MG63 (cell line): ENCODE measurements at regions not wholly inside any gene's neighbourhood (a gene's known extent, or its start where the extent isn't known, plus 50 kb on each side); places are given as distances from the start of the nearest gene placed in this dataset.
"Not testable (repeated sequence)": the region's sequence is repeated elsewhere in the genome, so short reads cannot be mapped to it uniquely, and the experiment has no call there.

ENCODE experiments used
- DNase-seq: peaks from one replicate; pipeline ENCODE4 v3.0.0-alpha.2; 2020
- H3K27me3 ChIP-seq: fragments of 250-450 bp; sonication (Bioruptor Pico); 2 replicates; pipeline ENCODE4 v1.5.1; 2020; ENCODE audit warnings: mild to moderate bottlenecking, moderate library complexity
- H3K36me3 ChIP-seq: fragments of 250-450 bp; sonication (Bioruptor Pico); 2 replicates; pipeline ENCODE4 v1.5.1; 2020; ENCODE audit warnings: mild to moderate bottlenecking, moderate library complexity
- H3K4me3 ChIP-seq: fragments of 250-450 bp; sonication (Bioruptor Pico); 2 replicates; pipeline ENCODE4 v1.5.1; 2020; ENCODE audit warnings: mild to moderate bottlenecking, moderate library complexity
- H3K9me3 ChIP-seq: fragments of 250-450 bp; sonication (Bioruptor Pico); 2 replicates; pipeline ENCODE4 v1.5.1; 2020; ENCODE audit warnings: mild to moderate bottlenecking, moderate library complexity

GRCh38 chr4:189858435-189858834 is 82.2 kb upstream of the FRG1 start:
- no peak for DNase-seq
- no peaks in the 10 kb centered on the region for H3K36me3 ChIP-seq
- H3K27me3 ChIP-seq: no peaks in the 10 kb centered on the region
- H3K4me3 ChIP-seq: no peak overlapping the region
- H3K9me3 ChIP-seq: no peaks in the 10 kb centered on the region

GRCh38 chr4:189861101-189861500 is 79.6 kb upstream of the FRG1 start:
- H3K9me3 ChIP-seq: no peaks in the 10 kb centered on the region
- no peak for DNase-seq
- no peaks in the 10 kb centered on the region for H3K36me3 ChIP-seq
- H3K27me3 ChIP-seq: no peaks in the 10 kb centered on the region
- no peak overlapping the region for H3K4me3 ChIP-seq

DNA sequence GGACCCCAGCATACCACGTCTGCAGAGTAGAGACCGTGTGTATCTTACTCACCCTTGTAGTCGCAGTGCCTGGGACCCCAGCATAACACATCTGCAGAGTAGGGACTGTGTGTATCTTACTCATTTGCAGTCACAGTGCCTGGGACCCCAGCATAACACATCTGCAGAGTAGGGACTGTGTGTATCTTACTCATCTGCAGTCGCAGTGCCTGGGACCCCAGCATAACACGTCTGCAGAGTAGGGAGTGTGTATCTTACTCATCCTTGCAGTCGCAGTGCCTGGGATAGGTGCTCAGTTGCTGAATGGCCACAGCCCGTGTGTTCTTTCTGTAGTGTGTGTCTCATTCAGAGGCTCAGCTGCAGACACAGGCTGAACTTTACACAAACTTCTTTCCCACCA is 71.4 kb upstream of the FRG1 start:
- H3K9me3 ChIP-seq: no peaks in the 10 kb centered on the region
- H3K36me3 ChIP-seq: no peaks in the 10 kb centered on the region
- H3K27me3 ChIP-seq: no peaks in the 10 kb centered on the region
- DNase-seq: no peak
- no peak overlapping the region for H3K4me3 ChIP-seq

DNA sequence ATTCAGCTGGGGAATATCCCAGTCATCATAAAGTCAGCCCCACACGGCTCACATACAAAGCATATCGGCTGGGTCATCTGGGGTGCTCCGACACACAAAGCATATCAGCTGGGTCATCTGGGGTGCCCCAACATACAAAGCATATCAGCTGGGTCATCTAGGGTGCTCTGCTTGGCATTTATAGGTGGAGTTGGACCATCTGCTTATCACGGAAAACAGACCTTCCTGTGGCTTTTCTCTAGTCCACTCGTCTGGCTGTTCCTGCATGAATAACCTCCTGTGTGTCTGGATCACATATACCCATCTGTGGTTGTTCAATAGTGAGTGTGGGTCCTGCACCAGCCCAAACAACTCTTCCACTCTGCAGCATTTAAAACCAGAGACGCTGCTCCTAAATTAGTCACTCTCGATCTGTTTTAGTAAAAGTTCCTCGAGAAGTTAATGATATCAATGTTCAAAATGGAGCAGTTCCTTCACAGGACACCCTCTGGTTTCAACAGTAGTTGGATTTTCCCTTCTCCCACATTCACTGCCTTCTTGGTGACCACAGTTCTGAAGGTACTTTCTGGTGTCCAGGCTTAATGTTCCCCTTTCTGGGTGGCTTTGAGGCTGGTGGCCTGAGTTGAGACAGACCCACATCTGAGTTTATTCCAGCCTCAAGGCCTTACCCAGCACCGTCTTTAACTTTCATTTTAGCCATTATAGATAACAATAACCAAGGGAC is 70.0 kb upstream of the FRG1 start:
- Histone ChIP-seq H3K36me3 (no peaks in the 10 kb centered on the region), H3K9me3 (no peaks in the 10 kb centered on the region), H3K27me3 (no peaks in the 10 kb centered on the region), H3K4me3 (no peak overlapping the region)
- no peak for DNase-seq

GRCh38 chr4:189874591-189874990 is 66.1 kb upstream of the FRG1 start:
- no peaks in the 10 kb centered on the region for H3K36me3 ChIP-seq
- no peaks in the 10 kb centered on the region for H3K9me3 ChIP-seq
- H3K4me3 ChIP-seq: no peak overlapping the region
- no peaks in the 10 kb centered on the region for H3K27me3 ChIP-seq
- no peak for DNase-seq

DNA sequence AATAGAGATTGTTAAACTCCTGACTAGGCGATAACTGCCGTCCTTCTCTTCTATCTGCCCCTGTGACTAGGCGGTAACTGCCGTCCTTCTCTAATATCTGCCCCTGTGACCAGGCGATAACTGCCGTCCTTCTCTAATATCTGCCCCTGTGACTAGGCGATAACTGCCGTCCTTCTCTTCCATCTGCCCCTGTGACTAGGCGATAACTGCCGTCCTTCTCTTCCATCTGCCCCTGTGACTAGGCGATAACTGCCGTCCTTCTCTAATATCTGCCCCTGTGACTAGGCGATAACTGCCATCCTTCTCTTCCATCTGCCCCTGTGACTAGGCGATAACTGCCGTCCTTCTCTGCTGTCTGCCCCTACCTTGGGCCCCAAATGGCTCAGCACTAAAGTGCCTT is 59.5 kb upstream of the FRG1 start:
- not testable (repeated sequence) for DNase-seq, H3K4me3 ChIP-seq, H3K27me3 ChIP-seq

GRCh38 chr4:189888407-189888806 is 52.3 kb upstream of the FRG1 start:
- H3K27me3 ChIP-seq, DNase-seq, H3K4me3 ChIP-seq, H3K36me3 ChIP-seq, H3K9me3 ChIP-seq: not testable (repeated sequence)

More for the DNA sequence above, 59.5 kb upstream of the FRG1 start:
- H3K36me3 ChIP-seq, H3K9me3 ChIP-seq: not testable (repeated sequence)
